Peyer's patch (tissue), 4 donors: ENCODE measurements at regions not wholly inside any gene's neighbourhood (a gene's known extent, or its start where the extent isn't known, plus 50 kb on each side); places are given as distances from the start of the nearest gene placed in this dataset.

Source experiments
- DNase-seq, 3 donors: peaks; one replicate each; pipeline ENCODE4 v3.0.0-alpha.2; 2017 to 2019
- H3K27ac ChIP-seq, 4 donors: fragments of 200-600 bp; sonication (generic); one replicate each; pipeline ENCODE4 v1.5.1; 2016 to 2019
- H3K27me3 ChIP-seq, 2 donors: fragments of 200-600 bp; sonication (generic); one replicate each; pipeline ENCODE4 v1.5.1; 2019
- H3K36me3 ChIP-seq, 3 donors: fragments of 200-600 bp; sonication (generic); one replicate each; pipeline ENCODE4 v1.5.1; 2016 to 2019
- H3K4me1 ChIP-seq, 4 donors: fragments of 200-600 bp; sonication (generic); one replicate each; pipeline ENCODE4 v1.5.1; 2016 to 2019
- H3K4me3 ChIP-seq, 4 donors: fragments of 200-600 bp; sonication (generic); 1 replicate in 3 of 4; 2 replicates in 1 of 4; pipeline ENCODE4 v1.5.1; 2016 to 2019; ENCODE audit warnings: mild to moderate bottlenecking in 1 of 4
- H3K9me3 ChIP-seq, 4 donors: fragments of 200-600 bp; sonication (generic); one replicate each; pipeline ENCODE4 v1.5.1; 2016 to 2019; ENCODE audit warnings: mild to moderate bottlenecking in 1 of 4
- POLR2A ChIP-seq, 2 donors: fragments of 450-650 bp; IDR thresholded peaks; one replicate each; pipeline ENCODE4 v1.5.1; 2017; ENCODE audit warnings: antibody characterized with exemption in 2 of 2, mild to moderate bottlenecking in 2 of 2, moderate library complexity in 2 of 2
- TF ChIP-seq, protein P1 (sequence below), 6 experiments: fragments of 450-650 bp in 4 of 6; fragments of 200-600 bp in 2 of 6; sonication (generic) in 1 of 6; IDR thresholded peaks; one replicate each; pipeline ENCODE4 v1.5.1; 2017 to 2019; ENCODE audit warnings: antibody characterized with exemption in 6 of 6, mild to moderate bottlenecking in 3 of 6, moderate library complexity in 1 of 6

DNA sequence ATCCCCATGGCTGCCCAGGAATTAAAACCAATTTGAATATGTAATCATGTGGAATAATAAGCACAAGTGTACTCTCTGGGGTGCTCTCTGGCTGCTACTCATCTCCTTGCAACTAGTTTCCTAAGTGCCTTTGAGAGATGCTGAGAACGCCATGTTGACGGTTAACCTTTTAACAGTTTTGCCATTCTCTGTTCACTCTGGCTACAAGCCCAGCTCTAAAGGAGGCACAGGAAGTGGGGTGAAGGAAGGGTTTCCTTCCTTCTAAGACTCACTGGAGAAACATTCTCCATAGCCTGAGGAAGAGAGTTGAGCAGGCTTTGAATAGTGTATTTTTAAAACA is 122.0 kb upstream of the ZC3H12C start:
- no peak overlapping the region for H3K27ac ChIP-seq
- no peaks in the 10 kb centered on the region for H3K9me3 ChIP-seq
- H3K36me3 ChIP-seq = no peaks in the 10 kb centered on the region
- H3K27me3 ChIP-seq = no peaks in the 10 kb centered on the region
- no peak for DNase-seq
- peaks cover 0 to 5% (median 0%) of the 10 kb centered on the region in 4 donors for H3K4me1 ChIP-seq
- no peak overlapping the region for H3K4me3 ChIP-seq
- TF ChIP-seq, protein P1, sequence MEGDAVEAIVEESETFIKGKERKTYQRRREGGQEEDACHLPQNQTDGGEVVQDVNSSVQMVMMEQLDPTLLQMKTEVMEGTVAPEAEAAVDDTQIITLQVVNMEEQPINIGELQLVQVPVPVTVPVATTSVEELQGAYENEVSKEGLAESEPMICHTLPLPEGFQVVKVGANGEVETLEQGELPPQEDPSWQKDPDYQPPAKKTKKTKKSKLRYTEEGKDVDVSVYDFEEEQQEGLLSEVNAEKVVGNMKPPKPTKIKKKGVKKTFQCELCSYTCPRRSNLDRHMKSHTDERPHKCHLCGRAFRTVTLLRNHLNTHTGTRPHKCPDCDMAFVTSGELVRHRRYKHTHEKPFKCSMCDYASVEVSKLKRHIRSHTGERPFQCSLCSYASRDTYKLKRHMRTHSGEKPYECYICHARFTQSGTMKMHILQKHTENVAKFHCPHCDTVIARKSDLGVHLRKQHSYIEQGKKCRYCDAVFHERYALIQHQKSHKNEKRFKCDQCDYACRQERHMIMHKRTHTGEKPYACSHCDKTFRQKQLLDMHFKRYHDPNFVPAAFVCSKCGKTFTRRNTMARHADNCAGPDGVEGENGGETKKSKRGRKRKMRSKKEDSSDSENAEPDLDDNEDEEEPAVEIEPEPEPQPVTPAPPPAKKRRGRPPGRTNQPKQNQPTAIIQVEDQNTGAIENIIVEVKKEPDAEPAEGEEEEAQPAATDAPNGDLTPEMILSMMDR (IDR thresholded peaks at IDR 0.05) = no peak
- TF ChIP-seq POLR2A (IDR thresholded peaks at IDR 0.05) = no peak

DNA sequence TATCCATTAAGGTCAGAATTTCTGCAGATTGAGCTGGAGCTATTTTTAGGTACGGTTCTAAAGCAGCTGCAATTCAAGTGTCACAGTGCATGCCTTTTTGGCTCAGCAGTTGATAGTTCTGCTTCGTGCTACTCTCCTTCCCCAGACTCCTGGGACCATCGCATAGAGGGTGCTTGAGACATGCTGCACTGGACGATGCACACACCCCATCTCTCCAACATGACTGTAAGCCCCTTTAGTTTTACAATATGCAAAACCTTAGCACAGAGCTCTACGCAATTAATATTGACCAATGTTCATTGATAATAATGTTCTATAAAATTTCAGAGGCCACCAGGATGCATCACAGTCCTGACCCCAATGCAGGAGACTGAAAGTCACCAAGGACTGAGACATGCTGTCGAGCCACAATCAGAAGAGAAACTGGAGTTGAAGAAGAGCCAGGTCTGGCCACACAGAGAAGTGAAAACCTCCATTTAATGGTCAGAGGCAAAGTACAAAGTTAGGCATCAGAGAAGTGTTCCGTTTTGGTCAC is 120.9 kb upstream of the ZC3H12C start:
- Histone ChIP-seq H3K4me3 (no peak overlapping the region), H3K27ac (no peak overlapping the region), H3K27me3 (no peaks in the 10 kb centered on the region), H3K4me1 (peaks cover 0 to 5% (median 0%) of the 10 kb centered on the region in 4 donors), H3K9me3 (no peaks in the 10 kb centered on the region), H3K36me3 (no peaks in the 10 kb centered on the region)
- DNase-seq = no peak
- TF ChIP-seq, protein P1 (IDR thresholded peaks at IDR 0.05) = no peak
- TF ChIP-seq POLR2A (IDR thresholded peaks at IDR 0.05) = no peak

DNA sequence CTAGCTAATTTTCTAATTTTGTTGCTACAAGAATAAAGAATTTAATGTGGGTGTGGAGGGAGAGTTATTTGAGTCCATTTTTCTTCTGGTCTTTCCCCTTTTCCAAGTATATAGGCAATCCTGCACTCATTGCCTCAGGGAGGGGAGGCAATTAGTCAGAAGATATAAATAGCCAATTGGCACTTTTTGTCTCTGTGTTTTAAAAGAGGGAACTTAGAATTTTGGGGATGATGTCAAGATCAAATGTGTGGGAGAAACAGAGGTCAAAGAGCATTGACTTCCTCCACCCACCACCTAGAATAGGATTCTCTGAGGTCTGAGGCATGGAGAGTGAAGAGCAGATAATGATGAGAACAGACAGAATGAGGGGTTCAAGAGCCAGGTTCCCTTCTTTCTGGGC is 120.3 kb upstream of the ZC3H12C start:
- DNase-seq = no peak
- Histone ChIP-seq H3K9me3 (no peaks in the 10 kb centered on the region), H3K4me3 (no peak overlapping the region), H3K4me1 (peaks cover 0 to 5% (median 0%) of the 10 kb centered on the region in 4 donors), H3K36me3 (no peaks in the 10 kb centered on the region), H3K27ac (no peak overlapping the region), H3K27me3 (no peaks in the 10 kb centered on the region)
- TF ChIP-seq, protein P1 (IDR thresholded peaks at IDR 0.05) = no peak
- no peak for TF ChIP-seq POLR2A (IDR thresholded peaks at IDR 0.05)

DNA sequence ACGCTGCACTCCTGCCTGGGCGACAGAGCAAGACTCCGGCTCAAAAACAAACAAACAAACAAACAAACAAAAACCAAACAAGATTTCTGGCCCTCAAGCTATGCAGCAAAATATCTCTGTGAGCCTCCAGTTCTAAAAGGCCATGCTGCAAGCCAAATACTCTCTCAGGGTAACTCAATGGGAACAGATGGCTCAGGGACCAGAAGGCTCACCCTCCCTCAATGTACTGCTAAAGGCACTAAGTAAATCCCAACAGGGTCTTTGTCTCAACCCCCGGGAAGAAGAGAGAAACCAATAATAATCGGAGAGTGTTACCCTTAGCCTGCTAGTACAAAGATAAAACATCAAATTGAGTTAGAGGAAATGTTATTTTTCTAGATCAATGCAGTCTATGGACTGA is 119.7 kb upstream of the ZC3H12C start:
- TF ChIP-seq POLR2A (IDR thresholded peaks at IDR 0.05) = no peak
- TF ChIP-seq, protein P1 (IDR thresholded peaks at IDR 0.05) = no peak
- Histone ChIP-seq H3K27me3 (no peaks in the 10 kb centered on the region), H3K9me3 (no peaks in the 10 kb centered on the region), H3K4me3 (no peak overlapping the region), H3K27ac (no peak overlapping the region), H3K36me3 (no peaks in the 10 kb centered on the region), H3K4me1 (peaks cover 0 to 5% (median 0%) of the 10 kb centered on the region in 4 donors)
- no peak for DNase-seq

DNA sequence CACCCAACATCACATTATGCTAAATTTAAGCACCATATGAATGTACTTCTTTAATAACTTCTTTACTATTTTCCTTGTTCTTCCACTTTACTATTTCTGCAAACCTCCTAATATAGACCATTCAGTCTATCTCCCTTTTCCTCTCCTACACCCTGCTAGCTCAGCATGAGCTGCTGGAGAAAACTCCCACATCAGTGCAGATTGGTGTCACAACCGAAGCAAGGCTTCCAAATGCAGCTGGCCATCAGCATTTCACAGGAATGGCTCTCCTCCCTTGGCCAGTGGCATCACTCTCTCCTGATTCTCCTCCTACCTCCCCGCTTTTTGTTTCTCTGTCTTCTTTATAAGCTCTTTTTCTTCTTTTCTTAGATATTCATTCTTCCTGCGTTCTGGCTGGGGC is 118.7 kb upstream of the ZC3H12C start:
- no peak for DNase-seq
- TF ChIP-seq, protein P1 (IDR thresholded peaks at IDR 0.05) = no peak
- no peak for TF ChIP-seq POLR2A (IDR thresholded peaks at IDR 0.05)
- no peaks in the 10 kb centered on the region for H3K9me3 ChIP-seq
- no peak overlapping the region for H3K27ac ChIP-seq
- no peaks in the 10 kb centered on the region for H3K27me3 ChIP-seq
- H3K4me1 ChIP-seq = peaks cover 0 to 5% (median 0%) of the 10 kb centered on the region in 4 donors
- no peaks in the 10 kb centered on the region for H3K36me3 ChIP-seq
- H3K4me3 ChIP-seq = no peak overlapping the region

DNA sequence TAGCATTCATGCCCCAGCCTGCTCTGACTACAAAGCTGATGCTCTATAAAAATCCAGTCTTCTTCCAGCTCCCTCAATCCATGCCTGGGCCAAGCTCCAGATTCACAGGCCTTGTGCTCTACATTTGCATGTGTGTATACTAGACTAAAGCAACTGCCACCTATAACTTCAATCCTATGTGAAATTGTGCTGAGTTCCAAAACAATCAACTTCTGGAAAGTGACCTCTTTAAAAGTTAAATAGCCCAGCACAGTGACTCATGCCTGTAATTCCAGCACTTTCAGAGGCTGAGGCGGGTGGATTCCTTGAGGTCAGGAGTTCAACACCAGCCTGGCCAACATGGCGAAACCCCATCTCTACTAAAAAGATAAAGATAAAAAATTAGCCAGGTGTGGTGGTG is 114.3 kb upstream of the ZC3H12C start:
- Histone ChIP-seq H3K4me3 (no peak overlapping the region), H3K36me3 (no peaks in the 10 kb centered on the region), H3K4me1 (no peaks in the 10 kb centered on the region), H3K9me3 (no peaks in the 10 kb centered on the region), H3K27me3 (no peaks in the 10 kb centered on the region), H3K27ac (no peak overlapping the region)
- TF ChIP-seq, protein P1 (IDR thresholded peaks at IDR 0.05) = no peak
- TF ChIP-seq POLR2A (IDR thresholded peaks at IDR 0.05) = no peak
- no peak for DNase-seq
